GM12872 (cell line): ENCODE measurements at regions not wholly inside any gene's neighbourhood (a gene's known extent, or its start where the extent isn't known, plus 50 kb on each side); places are given as distances from the start of the nearest gene placed in this dataset.

Source experiments
- CTCF ChIP-seq: IDR thresholded peaks from 3 replicates; pipeline ENCODE4 v1.5.1; 2011; ENCODE audit warnings: low read depth, mild to moderate bottlenecking, low read length, moderate library complexity; ENCODE audit not compliant: insufficient read depth

- no peak for TF ChIP-seq CTCF
Observed at GRCh38 chr14:28820677-28821076, 54.1 kb downstream of the FOXG1 start.

GRCh38 chr14:28821993-28822392, 55.4 kb downstream of the FOXG1 start:
- TF ChIP-seq CTCF: no peak

DNA sequence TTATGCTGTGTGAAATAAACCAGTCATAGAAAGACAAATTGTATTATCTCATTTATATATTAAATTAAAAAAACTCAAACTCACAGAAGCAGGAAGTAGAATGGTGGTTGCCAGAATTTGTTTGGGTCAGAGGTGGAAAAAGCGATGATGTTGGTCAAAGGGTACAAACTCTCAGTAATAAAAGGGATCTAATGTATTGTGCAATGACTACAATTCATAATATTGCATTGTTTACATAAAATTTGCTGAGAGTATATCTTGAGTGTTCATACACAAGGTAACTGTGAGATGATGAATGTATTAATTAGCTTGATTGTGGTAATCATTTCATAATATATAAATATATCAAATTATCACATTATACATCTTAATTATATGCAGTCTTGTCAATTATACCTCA, 56.7 kb downstream of the FOXG1 start:
- TF ChIP-seq CTCF: no peak

DNA sequence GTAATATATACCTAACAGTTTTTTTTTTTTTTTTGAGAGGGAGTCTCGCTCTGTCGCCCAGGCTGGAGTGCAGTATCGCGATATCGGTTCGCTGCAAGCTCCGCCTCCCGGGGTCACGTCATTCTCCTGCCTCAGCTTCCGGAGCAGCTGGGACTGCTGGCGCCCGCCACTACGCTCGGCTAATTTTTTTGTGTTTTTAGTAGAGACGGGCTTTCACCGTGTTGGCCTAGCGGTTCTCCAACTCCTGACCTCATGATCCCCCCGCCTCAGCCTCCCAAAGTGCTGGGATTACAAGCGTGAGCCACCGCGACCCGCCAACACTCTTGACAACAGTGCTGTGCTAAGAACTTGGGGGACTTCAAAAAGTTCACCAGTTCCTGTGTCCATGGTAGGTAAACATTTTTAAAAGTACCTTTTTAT, 63.5 kb downstream of the FOXG1 start:
- TF ChIP-seq CTCF: no peak

GRCh38 chr14:28831126-28831525, 64.5 kb downstream of the FOXG1 start:
- no peak for TF ChIP-seq CTCF

DNA sequence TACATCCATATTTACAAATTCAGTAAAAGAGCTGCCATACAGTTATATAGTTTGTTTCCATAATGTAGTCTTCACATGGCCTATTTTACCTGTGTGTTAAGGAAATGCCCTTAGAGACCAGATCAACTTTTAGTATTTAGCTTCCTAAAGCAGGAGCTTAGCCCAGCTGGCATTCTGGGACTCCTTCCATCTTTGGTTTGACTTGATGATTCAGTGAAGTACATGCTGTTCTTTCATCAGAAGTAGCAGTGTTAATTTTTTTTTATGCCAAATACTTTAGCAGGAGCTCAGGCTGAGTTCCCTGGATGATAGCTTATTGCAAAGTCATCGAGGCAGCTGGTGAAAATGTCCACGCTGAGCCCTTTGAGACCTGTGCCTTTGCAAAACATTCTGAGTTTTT, 101.0 kb downstream of the FOXG1 start:
- no peak for TF ChIP-seq CTCF

GRCh38 chr14:28870033-28870564, 103.5 kb downstream of the FOXG1 start:
- no peak for TF ChIP-seq CTCF
